HG02763 (cell line): ENCODE measurements at regions not wholly inside any gene's neighbourhood (a gene's known extent, or its start where the extent isn't known, plus 50 kb on each side); places are given as distances from the start of the nearest gene placed in this dataset.

Experiments used
- ATAC-seq: cut with Tn5 transposase; IDR thresholded peaks from one replicate; pipeline ENCODE4 v1.9.1; 2021; ENCODE audit warnings: mild to moderate bottlenecking, moderate library complexity; ENCODE audit not compliant: unreplicated experiment

DNA sequence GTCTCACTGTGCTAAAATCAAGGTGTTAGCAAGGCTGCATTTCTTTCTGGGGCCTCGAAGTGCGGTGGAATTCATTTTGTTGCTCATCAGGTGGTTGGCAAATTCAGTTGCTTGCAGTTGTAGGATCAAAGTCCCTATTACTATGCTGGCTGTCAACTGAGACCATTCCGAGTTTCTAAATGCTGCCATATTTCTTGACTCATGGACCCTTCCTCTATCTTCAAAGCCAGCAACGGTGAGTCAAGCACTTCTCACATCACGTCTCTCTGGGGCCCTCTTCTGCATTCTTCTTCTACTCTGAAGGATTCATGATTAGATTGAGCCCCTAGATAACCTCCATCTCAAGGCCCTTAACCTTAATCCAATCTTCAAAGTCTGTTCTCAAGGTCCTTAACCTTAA is 619.7 kb downstream of the HACE1 start:
- ATAC-seq, result no peak

DNA sequence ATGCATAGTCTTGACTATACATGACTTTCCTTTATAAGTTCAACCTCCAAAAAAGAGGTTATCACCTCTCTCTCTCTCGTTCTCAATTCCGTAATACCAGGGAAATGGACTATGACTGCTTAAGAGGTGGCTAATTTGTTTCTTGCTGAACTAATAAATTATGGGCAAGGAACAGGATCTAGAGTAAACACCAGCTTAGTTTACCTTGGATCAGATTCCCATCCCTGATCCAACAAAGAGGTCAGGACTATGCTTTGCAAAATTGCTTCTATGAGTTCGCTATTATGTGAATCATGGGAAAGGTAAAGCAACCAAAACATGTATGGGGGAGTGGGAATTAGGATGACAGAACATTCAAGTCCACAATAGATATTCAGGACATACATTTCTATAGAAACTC is 630.7 kb downstream of the HACE1 start:
- ATAC-seq, result no peak

DNA sequence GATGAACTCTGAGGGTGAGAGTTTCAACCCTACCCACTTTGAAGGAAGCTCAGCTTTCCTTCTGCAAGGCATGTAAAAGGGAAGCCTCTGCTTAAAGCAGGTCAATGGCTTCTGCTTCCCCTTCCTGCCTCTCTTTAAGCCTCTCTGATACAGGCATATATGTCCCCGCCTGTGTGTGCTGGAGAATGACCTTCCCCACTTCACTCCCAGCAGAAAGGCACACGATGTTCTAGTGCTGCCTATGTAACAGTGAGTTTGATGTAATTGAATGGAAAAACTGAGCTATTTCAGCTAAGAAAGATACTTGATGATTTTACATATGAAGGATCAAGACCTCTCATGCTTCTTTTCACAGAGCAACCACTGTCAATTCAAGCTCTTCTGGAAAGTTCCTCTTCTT is 632.2 kb downstream of the HACE1 start:
- no peak for ATAC-seq

DNA sequence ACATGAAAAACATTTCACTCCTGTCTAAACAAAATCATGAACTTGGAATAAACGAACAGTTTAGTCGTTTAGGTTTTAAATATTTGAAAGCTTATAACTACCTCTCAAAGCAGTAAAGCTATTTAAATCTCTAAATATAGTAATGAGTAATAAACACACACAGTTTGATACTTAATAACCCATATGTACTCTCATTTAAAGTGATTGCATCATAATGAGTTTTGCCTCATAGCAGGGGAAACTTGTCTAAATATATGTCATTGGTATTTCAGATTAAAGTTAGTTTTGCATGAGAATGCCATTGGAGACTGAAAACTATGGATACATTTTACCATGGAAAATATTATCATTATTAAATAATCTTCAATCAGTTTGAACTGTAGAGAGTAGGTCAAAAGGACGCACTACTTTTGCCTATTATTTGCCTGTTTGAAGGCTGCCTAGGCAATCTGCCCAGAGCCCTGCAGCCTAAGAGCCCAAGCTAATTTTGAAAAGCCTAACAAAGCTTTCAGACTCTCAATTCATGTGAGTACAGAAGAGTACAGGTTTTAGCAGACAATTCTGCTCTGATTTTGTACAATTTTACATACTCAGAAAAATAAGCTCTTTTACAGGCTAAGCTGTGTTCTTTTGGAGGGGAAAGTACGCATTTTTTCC is 632.8 kb downstream of the HACE1 start:
- ATAC-seq, result no peak

DNA sequence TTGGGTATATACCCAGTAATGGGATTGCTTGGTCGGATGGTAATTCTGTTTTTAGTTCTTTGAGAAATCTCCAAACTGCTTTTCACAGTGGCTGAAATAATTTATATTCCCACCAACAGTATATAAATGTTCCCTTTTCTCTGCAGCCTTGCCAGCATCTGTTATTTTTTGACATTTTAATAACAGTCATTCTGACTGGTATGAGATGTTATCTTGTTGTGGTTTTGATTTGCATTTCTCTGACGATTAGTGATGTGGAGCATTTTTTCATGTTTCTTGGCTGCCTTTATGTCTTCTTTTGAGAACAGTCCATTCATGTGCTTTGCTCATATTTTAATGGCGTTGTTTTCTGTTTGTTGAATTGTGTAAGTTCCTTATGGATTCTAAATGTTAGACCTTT is 641.6 kb downstream of the HACE1 start:
- no peak for ATAC-seq

DNA sequence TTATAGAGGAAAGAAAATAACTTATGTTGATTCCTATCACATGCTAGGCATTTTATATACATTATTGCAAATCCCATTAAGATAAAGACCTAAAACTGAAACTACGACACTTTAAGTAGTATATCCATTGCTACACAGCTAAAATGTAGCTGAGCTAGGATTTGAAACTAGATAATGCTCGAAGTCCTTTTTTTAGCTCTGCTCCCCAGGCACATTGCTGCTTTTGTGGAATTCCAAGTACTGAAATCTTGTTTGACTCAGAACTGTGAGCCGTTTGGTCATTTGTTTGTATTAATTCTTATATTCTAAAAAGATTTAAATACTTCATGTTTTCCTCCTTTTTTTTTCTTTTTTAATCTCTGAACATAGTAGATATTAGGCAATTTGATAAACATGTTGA is 644.8 kb downstream of the HACE1 start:
- ATAC-seq, result no peak

DNA sequence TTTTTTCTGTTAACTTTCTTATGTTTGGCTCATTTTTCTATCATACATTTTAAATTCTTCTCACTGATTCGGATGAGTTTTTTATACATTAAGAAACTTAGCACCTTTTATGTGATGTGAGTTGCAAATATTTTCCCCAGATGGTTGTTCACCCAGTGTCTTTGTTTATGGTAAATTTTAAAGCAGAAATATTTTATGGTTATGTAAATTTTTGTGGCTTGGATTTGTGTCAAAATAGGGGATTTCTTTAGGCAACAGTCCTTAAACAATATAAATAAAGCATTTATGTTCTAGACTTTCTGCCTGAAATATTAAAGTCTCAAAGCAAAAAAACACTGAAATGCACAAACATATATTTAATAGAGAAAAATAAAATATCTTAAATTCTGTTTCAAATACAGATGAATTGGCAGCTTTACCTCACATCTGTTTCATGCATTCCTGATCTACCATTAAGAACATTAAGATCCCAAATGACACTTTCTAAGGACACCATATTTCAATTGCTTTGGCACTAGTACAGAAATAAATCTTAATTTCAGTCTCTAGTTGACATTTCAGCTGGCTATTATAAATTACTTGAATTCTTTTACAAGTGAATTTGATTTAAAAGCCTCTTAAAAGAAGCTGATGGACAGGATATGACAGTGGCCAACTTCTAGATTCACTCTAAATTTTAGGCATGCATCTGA is 646.6 kb downstream of the HACE1 start:
- no peak for ATAC-seq

DNA sequence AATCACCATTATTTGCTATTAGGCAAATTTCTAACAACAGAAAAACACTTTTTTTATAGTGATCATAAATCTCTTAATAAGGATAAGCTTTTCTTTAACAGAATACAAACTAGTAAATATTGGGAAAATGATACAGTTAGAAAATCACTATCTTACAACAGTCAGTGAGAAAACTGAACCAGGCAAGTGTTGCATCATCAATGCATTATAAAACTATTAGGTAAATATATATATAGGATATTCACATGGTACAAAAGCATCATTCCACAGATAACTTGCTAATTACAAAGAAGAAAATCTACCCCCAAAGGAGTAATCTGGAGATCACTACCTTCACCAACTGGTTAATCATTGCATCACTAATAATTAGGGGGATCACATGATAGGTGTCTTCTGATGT is 652.1 kb downstream of the HACE1 start:
- no peak for ATAC-seq

DNA sequence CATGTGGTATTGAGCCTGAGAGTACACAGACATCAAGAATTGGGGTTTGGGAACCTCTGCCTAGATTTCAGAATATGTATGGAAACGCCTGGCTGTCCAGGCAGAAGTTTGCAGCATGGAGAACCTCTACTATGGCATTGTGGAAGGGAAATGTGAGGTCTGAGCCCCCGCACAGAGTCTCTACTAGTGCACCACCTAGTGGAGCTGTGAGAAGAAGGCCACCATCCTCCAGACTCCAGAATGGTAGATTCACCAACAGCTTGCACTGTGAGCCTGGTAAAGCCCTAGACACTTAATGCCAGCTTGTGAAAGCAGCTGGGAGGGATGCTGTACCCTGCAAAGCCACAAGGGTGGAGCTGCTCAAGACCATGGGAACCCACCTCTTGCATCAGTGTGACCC is 658.2 kb downstream of the HACE1 start:
- ATAC-seq, result no peak

DNA sequence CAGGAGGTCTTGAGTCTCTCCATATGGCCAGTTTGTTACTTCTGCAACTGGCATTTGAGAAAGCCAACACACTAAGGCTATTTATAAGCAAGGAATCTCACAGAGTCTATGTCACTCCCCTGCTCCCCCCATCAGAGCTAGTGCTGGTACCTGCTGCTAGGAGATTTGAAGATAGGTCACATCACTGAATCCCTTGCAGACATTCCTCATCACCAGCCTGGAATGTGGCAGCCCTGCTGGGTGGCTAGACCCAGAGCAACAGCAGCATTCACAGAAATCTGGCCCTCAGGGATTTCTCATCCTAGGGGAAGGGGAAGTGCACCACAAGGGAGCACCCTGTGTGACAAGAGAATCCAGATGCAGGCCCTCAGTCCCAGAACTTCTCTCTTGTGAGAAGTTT is 672.1 kb downstream of the HACE1 start:
- no peak for ATAC-seq

DNA sequence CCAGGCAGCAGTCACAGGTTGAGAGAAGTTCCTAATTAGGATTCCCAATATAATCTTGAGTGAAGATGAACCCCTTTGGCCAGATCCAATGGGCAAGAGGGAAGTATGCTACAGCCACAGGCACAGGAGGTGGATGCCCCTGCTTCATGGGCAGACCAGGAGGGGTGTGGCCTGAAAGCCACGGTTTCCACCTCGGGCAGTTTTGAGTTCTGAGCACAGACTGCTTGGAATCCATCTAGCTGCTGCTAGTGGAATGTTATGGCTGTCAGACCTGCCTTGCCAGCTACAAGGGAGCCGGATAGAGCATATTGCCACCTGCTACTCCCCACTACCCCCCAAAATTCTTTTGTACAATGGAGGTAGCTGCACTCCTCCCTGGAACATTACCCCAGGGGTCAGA is 672.9 kb downstream of the HACE1 start:
- no peak for ATAC-seq

DNA sequence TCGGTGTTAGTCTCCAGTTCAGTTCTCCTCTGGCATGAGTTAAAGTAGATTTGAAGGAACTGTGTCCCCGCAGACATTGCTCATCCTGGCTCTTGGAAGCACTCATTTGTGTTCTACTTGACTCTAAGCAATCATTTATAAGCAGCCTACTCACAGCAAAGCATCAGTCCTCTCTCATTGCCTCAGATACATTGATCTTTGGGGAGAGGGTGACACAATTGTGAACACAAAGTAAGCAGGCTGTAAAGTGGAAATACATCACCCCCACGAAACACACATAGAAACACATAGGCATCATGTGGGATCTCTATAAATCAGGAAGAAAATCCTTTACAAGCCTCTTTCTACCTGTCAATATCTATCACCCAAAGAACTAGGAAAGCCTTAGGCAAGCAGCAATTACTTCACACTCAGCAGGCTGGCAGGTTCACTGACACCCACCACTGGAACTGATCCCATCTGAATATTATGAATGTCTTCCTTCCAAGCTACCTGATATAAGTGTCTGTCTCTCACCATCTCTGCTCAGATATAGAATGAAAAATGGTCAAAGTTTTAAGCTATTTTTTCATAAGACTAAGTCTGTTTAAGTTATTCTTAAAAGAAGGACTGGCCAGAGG is 675.8 kb downstream of the HACE1 start:
- ATAC-seq, result no peak

DNA sequence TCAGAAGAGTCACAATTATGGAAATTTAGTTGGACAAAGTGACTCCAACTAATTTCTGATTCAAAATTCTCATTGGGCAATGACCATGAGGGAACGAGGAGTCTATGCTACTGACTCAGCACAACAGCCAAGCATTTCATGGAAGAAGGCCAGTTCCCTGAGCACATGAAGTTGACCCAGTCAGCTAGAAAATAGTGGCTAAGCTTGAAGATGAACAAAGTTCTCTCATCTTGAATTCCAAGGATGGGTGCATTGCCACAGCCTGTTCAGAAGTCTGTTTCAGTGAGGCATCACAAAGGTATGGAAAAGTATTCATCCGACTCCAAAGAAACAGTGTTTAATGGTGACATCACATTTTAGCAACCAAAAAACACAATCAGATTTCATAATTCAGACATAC is 676.9 kb downstream of the HACE1 start:
- no peak for ATAC-seq

DNA sequence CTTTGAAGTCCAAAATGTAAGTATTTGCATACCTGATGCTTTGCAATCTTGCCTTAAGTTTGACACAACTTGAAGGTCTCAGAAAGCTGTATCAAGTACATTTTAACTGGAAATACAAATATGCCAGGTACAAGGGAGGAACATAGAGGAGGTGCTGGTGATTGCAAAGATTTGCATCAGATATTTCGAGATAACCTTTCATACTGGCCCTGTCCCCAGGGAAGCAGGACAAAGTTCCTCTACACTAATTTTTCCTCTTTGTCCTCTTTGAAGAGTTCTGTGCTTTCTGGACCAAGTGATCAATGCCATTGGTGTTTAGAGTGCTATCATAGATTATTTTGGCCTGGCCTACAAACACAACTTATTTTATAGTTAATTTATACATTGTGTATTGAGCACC is 686.1 kb downstream of the HACE1 start:
- ATAC-seq, result no peak

DNA sequence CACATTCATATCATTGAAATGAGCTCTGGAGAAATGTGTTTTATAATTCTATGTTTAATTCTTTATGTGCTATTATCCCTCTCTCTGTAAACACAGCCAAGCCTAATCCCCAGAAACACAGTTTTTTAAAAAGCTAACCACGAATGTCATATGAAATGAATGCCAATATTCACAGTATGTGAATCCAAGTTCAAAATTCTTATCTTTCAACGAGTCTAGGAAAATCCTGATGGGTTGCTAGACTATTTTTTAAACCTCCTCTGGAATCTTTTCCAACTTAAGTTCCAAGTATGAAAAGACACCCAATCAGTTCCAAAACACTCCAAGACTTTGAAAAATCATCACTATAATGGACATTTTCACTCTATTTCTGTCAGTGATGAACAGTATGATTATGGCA is 689.3 kb downstream of the HACE1 start:
- ATAC-seq, result no peak

DNA sequence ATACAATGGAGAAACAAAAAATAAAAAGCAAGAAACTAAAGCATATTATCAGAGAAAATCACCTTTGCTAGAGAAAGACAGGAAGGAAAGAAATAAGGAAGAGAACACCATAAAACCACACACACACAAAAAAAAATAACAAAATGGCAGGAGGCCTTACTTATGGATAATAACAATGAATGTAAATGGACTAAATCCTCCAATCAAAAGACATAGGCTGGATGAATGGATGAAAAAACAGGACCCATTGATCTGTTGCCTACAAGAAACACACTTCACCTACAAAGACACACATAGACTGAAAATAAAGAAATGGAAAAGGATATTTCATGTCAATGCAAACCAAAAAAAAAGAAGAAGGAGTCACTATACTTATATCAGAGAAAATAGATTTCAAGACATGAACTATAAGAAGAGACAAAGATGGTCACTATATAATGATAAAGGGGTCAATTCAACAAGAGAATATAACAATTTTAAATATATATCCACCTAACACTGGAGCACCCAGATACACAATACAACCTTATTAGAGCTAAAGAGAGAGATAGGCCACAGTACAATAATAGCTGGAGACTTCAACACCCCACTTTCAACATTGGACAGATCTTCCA is 693.6 kb downstream of the HACE1 start:
- ATAC-seq, result no peak

DNA sequence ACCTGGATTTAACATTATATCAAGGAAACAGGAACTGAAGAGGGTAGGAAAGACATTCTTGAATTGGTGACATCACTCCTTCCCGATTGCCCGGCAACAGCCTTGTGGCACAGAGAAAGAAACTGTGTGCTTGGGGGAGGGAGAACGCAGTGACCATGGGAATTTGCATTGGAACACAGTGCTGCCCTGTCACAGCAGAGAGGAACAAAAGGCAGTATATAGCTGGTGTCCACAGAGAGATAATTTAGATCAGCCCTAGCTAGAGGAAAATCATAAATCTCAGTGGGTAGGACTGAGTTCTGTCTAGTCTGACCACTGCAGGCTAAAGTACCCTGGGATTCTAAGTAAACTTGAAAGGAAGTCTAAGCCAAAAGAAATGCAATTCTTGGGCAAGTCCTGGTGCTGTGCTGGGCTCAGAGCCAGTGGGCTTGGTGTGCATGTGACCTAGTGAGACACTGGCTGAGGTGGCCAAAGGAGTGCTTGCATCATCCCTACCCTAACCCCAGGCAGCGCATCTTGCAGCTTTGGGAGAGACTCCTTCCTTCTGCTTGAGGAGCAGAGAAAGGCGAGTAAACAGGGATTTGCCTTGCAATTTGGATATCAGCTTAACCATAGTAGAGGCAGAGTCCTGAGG is 697.6 kb downstream of the HACE1 start:
- ATAC-seq, result no peak

DNA sequence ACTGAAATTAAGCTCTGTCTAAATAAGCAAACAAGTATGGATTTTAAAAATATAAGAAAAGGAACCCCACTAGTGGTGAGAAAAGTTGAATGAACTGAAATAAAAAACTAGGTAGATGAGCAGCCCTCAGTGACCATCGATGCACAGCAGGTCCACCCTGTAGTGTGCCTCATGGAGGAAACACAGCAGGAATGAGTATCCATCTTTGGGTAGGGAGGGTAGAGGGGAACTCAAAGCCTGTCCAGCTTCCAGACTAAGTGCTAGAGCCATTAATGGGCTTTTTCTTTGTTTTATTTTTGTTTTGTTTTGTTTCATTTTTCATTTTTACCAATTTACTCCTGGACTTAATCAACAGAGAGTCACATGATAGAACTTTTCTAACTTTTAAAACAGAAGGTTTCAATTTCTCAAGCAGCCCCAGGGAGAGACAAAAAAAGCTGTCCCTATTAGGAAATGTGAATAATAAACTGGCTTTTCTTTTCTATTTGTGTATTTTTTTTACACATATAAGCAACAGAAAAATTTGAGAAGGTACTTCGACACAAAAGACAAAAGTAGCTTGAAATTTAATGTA is 700.6 kb downstream of the HACE1 start:
- no peak for ATAC-seq

DNA sequence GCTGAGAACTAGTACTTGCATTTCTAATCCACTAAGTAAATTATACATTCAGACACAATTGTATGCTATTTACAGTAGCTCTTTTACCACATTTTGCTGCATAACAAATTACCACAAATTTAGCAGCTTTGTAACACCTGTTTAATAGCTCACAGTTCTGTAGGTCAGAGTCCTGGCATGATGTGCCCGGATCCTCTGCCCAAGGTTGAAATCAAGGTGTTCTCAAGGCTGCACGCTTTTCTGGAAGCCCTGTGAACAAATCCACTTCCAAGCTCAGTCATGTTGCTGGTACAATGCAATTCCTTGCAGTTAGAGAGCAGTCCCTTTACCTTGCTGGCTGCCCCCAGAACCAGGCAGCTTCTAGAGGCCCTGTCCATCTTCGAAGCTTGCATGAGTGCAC is 716.0 kb downstream of the HACE1 start:
- ATAC-seq, result no peak

DNA sequence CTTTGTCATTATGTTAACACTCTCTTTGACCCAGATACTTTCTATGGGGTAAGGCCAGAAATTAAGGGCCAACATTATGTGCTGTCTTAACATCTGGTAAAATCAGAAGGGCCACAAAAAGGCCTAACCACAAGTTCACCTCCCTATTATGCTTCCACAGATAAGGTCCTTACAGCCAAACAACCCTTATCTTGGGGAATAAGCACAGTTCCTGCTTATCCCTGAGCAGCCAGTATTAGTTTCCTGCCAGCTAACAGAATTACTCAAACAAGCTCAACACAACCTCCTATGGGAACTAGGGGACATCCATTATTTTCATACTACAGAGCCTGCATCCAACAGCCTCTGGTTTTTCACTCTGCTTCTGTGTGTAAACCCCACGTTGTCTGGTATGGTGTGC is 724.8 kb downstream of the HACE1 start:
- ATAC-seq, result no peak

DNA sequence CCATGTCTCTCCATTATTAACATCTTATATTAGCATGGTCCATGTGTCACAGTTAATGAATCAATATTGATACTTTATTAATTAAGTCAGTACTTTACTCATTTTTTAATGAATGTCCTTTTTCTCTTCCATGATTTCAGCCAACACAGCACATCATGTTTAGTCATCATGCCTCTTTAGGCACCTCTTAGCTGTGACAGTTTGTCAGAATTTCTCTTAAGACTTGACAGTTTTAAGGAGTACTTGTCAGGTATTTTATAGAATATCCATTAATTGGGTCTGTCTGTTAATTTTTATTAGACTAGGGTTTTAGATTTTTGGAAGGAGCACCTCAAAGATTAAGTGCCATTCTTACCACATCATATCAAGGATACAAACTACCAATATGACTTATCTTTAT is 729.4 kb downstream of the HACE1 start:
- ATAC-seq, result no peak
